ENCODE measurements at regions not wholly inside any gene's neighbourhood (a gene's known extent, or its start where the extent isn't known, plus 50 kb on each side); places are given as distances from the start of the nearest gene placed in this dataset.

- TF ChIP-seq CTCF (IDR thresholded peaks at IDR 0.05) = no peak
- no peak for TF ChIP-seq POLR2AphosphoS5 (IDR thresholded peaks at IDR 0.05)
Measured at GRCh38 chr20:39123185-39123557, 161.0 kb downstream of the DHX35 start.
